Liver (tissue), 3 donors: ENCODE measurements at regions not wholly inside any gene's neighbourhood (a gene's known extent, or its start where the extent isn't known, plus 50 kb on each side); places are given as distances from the start of the nearest gene placed in this dataset.

Experiments used
- CTCF ChIP-seq: fragments of 150-350 bp; IDR thresholded peaks from 2 replicates; pipeline ENCODE4 v1.5.1; 2017; ENCODE audit warnings: improper control_type of control experiment, low read depth, low read length; ENCODE audit not compliant: missing input control
- FOXA1 ChIP-seq: IDR thresholded peaks from 2 replicates; pipeline ENCODE4 v1.6.1; 2016; ENCODE audit warnings: antibody characterized with exemption
- RXRA ChIP-seq, 2 donors: IDR thresholded peaks; 2 replicates each; pipeline ENCODE4 v1.6.1; 2017 to 2018; ENCODE audit warnings: antibody characterized with exemption in 2 of 2, mild to moderate bottlenecking in 1 of 2
- SP1 ChIP-seq: IDR thresholded peaks from 2 replicates; pipeline ENCODE4 v1.6.1; 2018; ENCODE audit warnings: antibody characterized with exemption, mild to moderate bottlenecking
- TAF1 ChIP-seq: conservative IDR thresholded peaks from 2 replicates; pipeline ENCODE4 v1.6.1; 2016; ENCODE audit warnings: antibody characterized with exemption, mild to moderate bottlenecking
- YY1 ChIP-seq: IDR thresholded peaks from 2 replicates; pipeline ENCODE4 v1.6.1; 2016; ENCODE audit warnings: antibody characterized with exemption, mild to moderate bottlenecking
- TF ChIP-seq, protein P1 (sequence below): IDR thresholded peaks from 2 replicates; pipeline ENCODE4 v1.6.1; 2016; ENCODE audit warnings: antibody characterized with exemption, mild to moderate bottlenecking
- donor health status: healthy.
- donor health status: healthy.

DNA sequence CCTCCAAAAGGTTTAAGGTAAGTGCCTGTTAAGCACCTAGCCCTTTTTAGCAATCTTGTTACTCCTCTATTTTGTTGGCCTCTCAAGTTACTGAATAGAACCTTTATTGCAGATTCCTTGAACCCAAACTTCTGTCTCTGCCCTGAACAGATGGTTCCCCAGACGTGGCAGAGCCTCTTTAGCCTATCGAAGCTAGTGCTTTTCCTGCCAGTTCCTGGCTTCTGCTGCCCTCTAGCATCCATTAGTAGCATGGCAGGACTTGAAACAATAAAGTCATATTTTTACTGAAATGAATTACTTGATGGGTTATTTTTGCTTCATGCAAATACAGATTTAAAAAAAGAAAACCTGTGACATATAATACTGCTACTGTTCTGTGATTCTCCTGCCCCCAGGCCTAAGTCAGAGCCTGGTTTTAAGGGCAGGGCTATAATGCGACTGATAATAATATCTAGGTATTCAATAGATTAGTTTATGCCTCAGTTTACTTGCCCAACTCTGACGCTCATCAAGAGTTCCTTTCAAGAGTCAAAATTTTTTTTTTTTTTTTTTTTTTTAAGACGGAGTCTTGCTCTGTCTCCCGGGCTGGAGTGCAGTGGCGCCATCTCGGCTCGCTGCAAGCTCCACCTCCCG is 84.3 kb upstream of the PHF14 start:
- TF ChIP-seq CTCF: peak; percentile 72
- no peak for TF ChIP-seq TAF1
- TF ChIP-seq, protein P1, sequence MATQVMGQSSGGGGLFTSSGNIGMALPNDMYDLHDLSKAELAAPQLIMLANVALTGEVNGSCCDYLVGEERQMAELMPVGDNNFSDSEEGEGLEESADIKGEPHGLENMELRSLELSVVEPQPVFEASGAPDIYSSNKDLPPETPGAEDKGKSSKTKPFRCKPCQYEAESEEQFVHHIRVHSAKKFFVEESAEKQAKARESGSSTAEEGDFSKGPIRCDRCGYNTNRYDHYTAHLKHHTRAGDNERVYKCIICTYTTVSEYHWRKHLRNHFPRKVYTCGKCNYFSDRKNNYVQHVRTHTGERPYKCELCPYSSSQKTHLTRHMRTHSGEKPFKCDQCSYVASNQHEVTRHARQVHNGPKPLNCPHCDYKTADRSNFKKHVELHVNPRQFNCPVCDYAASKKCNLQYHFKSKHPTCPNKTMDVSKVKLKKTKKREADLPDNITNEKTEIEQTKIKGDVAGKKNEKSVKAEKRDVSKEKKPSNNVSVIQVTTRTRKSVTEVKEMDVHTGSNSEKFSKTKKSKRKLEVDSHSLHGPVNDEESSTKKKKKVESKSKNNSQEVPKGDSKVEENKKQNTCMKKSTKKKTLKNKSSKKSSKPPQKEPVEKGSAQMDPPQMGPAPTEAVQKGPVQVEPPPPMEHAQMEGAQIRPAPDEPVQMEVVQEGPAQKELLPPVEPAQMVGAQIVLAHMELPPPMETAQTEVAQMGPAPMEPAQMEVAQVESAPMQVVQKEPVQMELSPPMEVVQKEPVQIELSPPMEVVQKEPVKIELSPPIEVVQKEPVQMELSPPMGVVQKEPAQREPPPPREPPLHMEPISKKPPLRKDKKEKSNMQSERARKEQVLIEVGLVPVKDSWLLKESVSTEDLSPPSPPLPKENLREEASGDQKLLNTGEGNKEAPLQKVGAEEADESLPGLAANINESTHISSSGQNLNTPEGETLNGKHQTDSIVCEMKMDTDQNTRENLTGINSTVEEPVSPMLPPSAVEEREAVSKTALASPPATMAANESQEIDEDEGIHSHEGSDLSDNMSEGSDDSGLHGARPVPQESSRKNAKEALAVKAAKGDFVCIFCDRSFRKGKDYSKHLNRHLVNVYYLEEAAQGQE: no peak
- TF ChIP-seq YY1: no peak
- TF ChIP-seq SP1: no peak
- TF ChIP-seq FOXA1: no peak
- no peak for TF ChIP-seq RXRA (IDR thresholded peaks at IDR 0.05)
